Fibroblast of upper back skin (primary cell): ENCODE measurements at regions not wholly inside any gene's neighbourhood (a gene's known extent, or its start where the extent isn't known, plus 50 kb on each side); places are given as distances from the start of the nearest gene placed in this dataset.
"Not testable (repeated sequence)": the region's sequence is repeated elsewhere in the genome, so short reads cannot be mapped to it uniquely, and the experiment has no call there.

ENCODE experiments used
- DNase-seq: peaks from one replicate; pipeline ENCODE4 v3.0.0-alpha.2; 2013

- peak; percentile 40 for DNase-seq
Observed at GRCh38 chr18:70397259-70397925, 108.5 kb downstream of the SOCS6 start.

- DNase-seq, result not testable (repeated sequence)
Observed at GRCh38 chr18:70395771-70396170, 106.9 kb downstream of the SOCS6 start.

GRCh38 chr18:70394672-70395071 lies 105.8 kb downstream of the SOCS6 start:
- DNase-seq, result no peak

- peak; percentile 87 for DNase-seq
Observed at GRCh38 chr18:70390371-70391090, 101.7 kb downstream of the SOCS6 start.

GRCh38 chr18:70389036-70389435 lies 100.2 kb downstream of the SOCS6 start:
- not testable (repeated sequence) for DNase-seq

GRCh38 chr18:70387027-70387426 lies 98.2 kb downstream of the SOCS6 start:
- DNase-seq, result no peak

GRCh38 chr18:70386582-70386981 lies 97.7 kb downstream of the SOCS6 start:
- no peak for DNase-seq

GRCh38 chr18:70385474-70385873 lies 96.6 kb downstream of the SOCS6 start:
- DNase-seq, result no peak

- peak; percentile 92 for DNase-seq
Observed at GRCh38 chr18:70384181-70384790, 95.4 kb downstream of the SOCS6 start.

GRCh38 chr18:70382992-70383717 lies 94.3 kb downstream of the SOCS6 start:
- DNase-seq, result no peak

- DNase-seq, result no peak
Observed at GRCh38 chr18:70382017-70382416, 93.2 kb downstream of the SOCS6 start.

- DNase-seq, result no peak
Observed at GRCh38 chr18:70380915-70381896, 92.4 kb downstream of the SOCS6 start.
